ENCODE measurements at regions not wholly inside any gene's neighbourhood (a gene's known extent, or its start where the extent isn't known, plus 50 kb on each side); places are given as distances from the start of the nearest gene placed in this dataset.

GRCh38 chr15:91562698-91563097, 290.8 kb upstream of the SLCO3A1 start:
- DNase-seq (no peak), ATAC-seq (no peak)
- no peaks in the 10 kb centered on the region for H3K9me3 ChIP-seq (ENCODE audit: low read length)
- no peak overlapping the region for H3K27ac ChIP-seq (ENCODE audit: low read length)
- H3F3A ChIP-seq (ENCODE audit: low read length, unreplicated experiment), result no peaks in the 10 kb centered on the region
- no peaks in the 10 kb centered on the region for H4K20me1 ChIP-seq (ENCODE audit: low read length)
- H3K9ac ChIP-seq (ENCODE audit: low read length), result no peak overlapping the region
- ChIA-PET CTCF (no interaction called here), POLR2A (ENCODE audit: unreplicated experiment) (no interaction called here)
- TF ChIP-seq EZH2 (IDR thresholded peaks at IDR 0.05; ENCODE audit: low read length, unreplicated experiment) (no peak), CTCF (conservative IDR thresholded peaks at IDR 0.05; ENCODE audit: low read depth, low read length) (no peak), EZH2phosphoT487 (IDR thresholded peaks at IDR 0.05; ENCODE audit: borderline replicate concordance, low read length) (no peak)
- H3K4me3 ChIP-seq (ENCODE audit: low read length), result no peak overlapping the region
- no peak overlapping the region for H3K4me2 ChIP-seq (ENCODE audit: low read length)
- no peaks in the 10 kb centered on the region for H3K79me2 ChIP-seq (ENCODE audit: low read length)
- H3K9me2 ChIP-seq (replicated peaks; ENCODE audit: low read length), result no peaks in the 10 kb centered on the region
- no peaks in the 10 kb centered on the region for H3K36me3 ChIP-seq (ENCODE audit: low read depth, low read length)
- intact Hi-C loops (cut with micrococcal nuclease), result no loop called here
- peaks cover 10% of the 10 kb centered on the region; the same call in 1 of the 2 replicates for H3K4me1 ChIP-seq (ENCODE audit: insufficient read depth, low read length)
- H2AFZ ChIP-seq (ENCODE audit: low read length), result no peak overlapping the region
- BruUV-seq (replicated peaks), result no TSS peak
- peaks cover 10% of the 10 kb centered on the region; the same call in 1 of the 2 replicates for H3K27me3 ChIP-seq (ENCODE audit: low read length)

- ChIA-PET POLR2A (ENCODE audit: unreplicated experiment) (no interaction called here), CTCF (no interaction called here)
- Histone ChIP-seq H4K20me1 (ENCODE audit: low read length) (no peaks in the 10 kb centered on the region), H3K4me2 (ENCODE audit: low read length) (no peak overlapping the region), H3K79me2 (ENCODE audit: low read length) (no peaks in the 10 kb centered on the region), H3K4me1 (ENCODE audit: insufficient read depth, low read length) (peaks cover 10% of the 10 kb centered on the region; the same call in 1 of the 2 replicates), H3F3A (ENCODE audit: low read length, unreplicated experiment) (no peaks in the 10 kb centered on the region), H3K9me3 (ENCODE audit: low read length) (no peaks in the 10 kb centered on the region), H3K4me3 (ENCODE audit: low read length) (no peak overlapping the region), H3K9me2 (replicated peaks; ENCODE audit: low read length) (no peaks in the 10 kb centered on the region), H3K27ac (ENCODE audit: low read length) (no peak overlapping the region), H2AFZ (ENCODE audit: low read length) (no peak overlapping the region), H3K27me3 (ENCODE audit: low read length) (peaks cover 15% of the 10 kb centered on the region; the same call in 1 of the 2 replicates), H3K36me3 (ENCODE audit: low read depth, low read length) (no peaks in the 10 kb centered on the region), H3K9ac (ENCODE audit: low read length) (no peak overlapping the region)
- no peak for TF ChIP-seq EZH2phosphoT487 (IDR thresholded peaks at IDR 0.05; ENCODE audit: borderline replicate concordance, low read length)
- TF ChIP-seq EZH2 (IDR thresholded peaks at IDR 0.05; ENCODE audit: low read length, unreplicated experiment), result no peak
- TF ChIP-seq CTCF (conservative IDR thresholded peaks at IDR 0.05; ENCODE audit: low read depth, low read length), result no peak
- DNase-seq (no peak), ATAC-seq (no peak)
- BruUV-seq (replicated peaks), result no TSS peak
- intact Hi-C loops (cut with micrococcal nuclease), result no loop called here
These were observed 288.9 kb upstream of the SLCO3A1 start for GRCh38 chr15:91564631-91565030.

GRCh38 chr15:91566141-91566540, 287.4 kb upstream of the SLCO3A1 start:
- Histone ChIP-seq H3K27me3 (ENCODE audit: low read length) (peaks cover 15% of the 10 kb centered on the region; the same call in 1 of the 2 replicates), H3K4me2 (ENCODE audit: low read length) (no peak overlapping the region), H3K9me3 (ENCODE audit: low read length) (no peaks in the 10 kb centered on the region), H2AFZ (ENCODE audit: low read length) (no peak overlapping the region), H3K4me3 (ENCODE audit: low read length) (no peak overlapping the region), H3K9me2 (replicated peaks; ENCODE audit: low read length) (no peaks in the 10 kb centered on the region), H3K36me3 (ENCODE audit: low read depth, low read length) (no peaks in the 10 kb centered on the region), H3K9ac (ENCODE audit: low read length) (no peak overlapping the region), H3K4me1 (ENCODE audit: insufficient read depth, low read length) (peaks cover 8% of the 10 kb centered on the region; the same call in 1 of the 2 replicates), H3K27ac (ENCODE audit: low read length) (no peak overlapping the region), H4K20me1 (ENCODE audit: low read length) (no peaks in the 10 kb centered on the region), H3F3A (ENCODE audit: low read length, unreplicated experiment) (no peaks in the 10 kb centered on the region), H3K79me2 (ENCODE audit: low read length) (no peaks in the 10 kb centered on the region)
- intact Hi-C loops (cut with micrococcal nuclease), result no loop called here
- ATAC-seq, result no peak
- BruUV-seq (replicated peaks), result no TSS peak
- TF ChIP-seq EZH2phosphoT487 (IDR thresholded peaks at IDR 0.05; ENCODE audit: borderline replicate concordance, low read length) (no peak), CTCF (conservative IDR thresholded peaks at IDR 0.05; ENCODE audit: low read depth, low read length) (no peak), EZH2 (IDR thresholded peaks at IDR 0.05; ENCODE audit: low read length, unreplicated experiment) (no peak)
- ChIA-PET CTCF (no interaction called here), POLR2A (ENCODE audit: unreplicated experiment) (no interaction called here)
- no peak for DNase-seq
